C4-2B (cell line): ENCODE measurements at regions not wholly inside any gene's neighbourhood (a gene's known extent, or its start where the extent isn't known, plus 50 kb on each side); places are given as distances from the start of the nearest gene placed in this dataset.

ENCODE experiments used
- ZFX ChIP-seq: fragments of 450-650 bp; IDR thresholded peaks from 2 replicates; pipeline ENCODE4 v1.6.1; 2017
- TF ChIP-seq, protein P1 (sequence below): fragments of 450-650 bp; conservative IDR thresholded peaks from 2 replicates; pipeline ENCODE4 v1.5.1; 2017; ENCODE audit warnings: mild to moderate bottlenecking

GRCh38 chr2:81445176-81445575, 1140.6 kb upstream of the LRRTM1 start:
- TF ChIP-seq, protein P1, sequence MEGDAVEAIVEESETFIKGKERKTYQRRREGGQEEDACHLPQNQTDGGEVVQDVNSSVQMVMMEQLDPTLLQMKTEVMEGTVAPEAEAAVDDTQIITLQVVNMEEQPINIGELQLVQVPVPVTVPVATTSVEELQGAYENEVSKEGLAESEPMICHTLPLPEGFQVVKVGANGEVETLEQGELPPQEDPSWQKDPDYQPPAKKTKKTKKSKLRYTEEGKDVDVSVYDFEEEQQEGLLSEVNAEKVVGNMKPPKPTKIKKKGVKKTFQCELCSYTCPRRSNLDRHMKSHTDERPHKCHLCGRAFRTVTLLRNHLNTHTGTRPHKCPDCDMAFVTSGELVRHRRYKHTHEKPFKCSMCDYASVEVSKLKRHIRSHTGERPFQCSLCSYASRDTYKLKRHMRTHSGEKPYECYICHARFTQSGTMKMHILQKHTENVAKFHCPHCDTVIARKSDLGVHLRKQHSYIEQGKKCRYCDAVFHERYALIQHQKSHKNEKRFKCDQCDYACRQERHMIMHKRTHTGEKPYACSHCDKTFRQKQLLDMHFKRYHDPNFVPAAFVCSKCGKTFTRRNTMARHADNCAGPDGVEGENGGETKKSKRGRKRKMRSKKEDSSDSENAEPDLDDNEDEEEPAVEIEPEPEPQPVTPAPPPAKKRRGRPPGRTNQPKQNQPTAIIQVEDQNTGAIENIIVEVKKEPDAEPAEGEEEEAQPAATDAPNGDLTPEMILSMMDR: no peak
- TF ChIP-seq ZFX: no peak
